Erythroblast (primary cell): ENCODE measurements at regions not wholly inside any gene's neighbourhood (a gene's known extent, or its start where the extent isn't known, plus 50 kb on each side); places are given as distances from the start of the nearest gene placed in this dataset.

Source experiments
- GATA1 ChIP-seq: IDR thresholded peaks from 2 replicates; pipeline ENCODE4 v1.6.1; 2011; ENCODE audit warnings: low read depth, mild to moderate bottlenecking, control low read depth, low read length, moderate library complexity
- POLR2A ChIP-seq: IDR thresholded peaks from 2 replicates; pipeline ENCODE4 v1.6.1; 2011; ENCODE audit warnings: mild to moderate bottlenecking, low read length

- TF ChIP-seq POLR2A (no peak), GATA1 (no peak)
Measured at GRCh38 chr5:158373608-158374395, 514.9 kb upstream of the CLINT1 start.
